ENCODE measurements at regions not wholly inside any gene's neighbourhood (a gene's known extent, or its start where the extent isn't known, plus 50 kb on each side); places are given as distances from the start of the nearest gene placed in this dataset.

- H3K9me3 Mint-ChIP-seq: no peaks in the 10 kb centered on the region; a peak in 1 of 5 replicates
- H2BK5ac ChIP-seq (ENCODE audit: insufficient read length, low read length): no peak overlapping the region
- no peak overlapping the region for H3T11ph ChIP-seq (ENCODE audit: low read length)
- no peak overlapping the region for H4K8ac ChIP-seq (replicated peaks; ENCODE audit: insufficient read length, low read depth, low read length)
- H3K56ac ChIP-seq (ENCODE audit: insufficient read length, low read depth, low read length): no peak overlapping the region
- H3K4ac ChIP-seq (ENCODE audit: low read depth, low read length): no peak overlapping the region
- H2BK20ac ChIP-seq (ENCODE audit: low read depth, low read length, poor library complexity, severe bottlenecking): no peak overlapping the region
- no peak overlapping the region for H2BK15ac ChIP-seq (ENCODE audit: low read depth, low read length)
- no peaks in the 10 kb centered on the region for H3K79me2 ChIP-seq (ENCODE audit: insufficient read depth, low read length)
- no peak overlapping the region for H3K27ac Mint-ChIP-seq
- no peaks in the 10 kb centered on the region for H3K79me1 ChIP-seq (ENCODE audit: insufficient read depth, low read depth, low read length, poor library complexity, severe bottlenecking)
- H2AK5ac ChIP-seq (ENCODE audit: insufficient read length, low read length): no peak overlapping the region
- peaks cover 5% of the 10 kb centered on the region for H3K4me1 ChIP-seq (ENCODE audit: insufficient read depth, low read length)
- no peak overlapping the region for H2AFZ ChIP-seq (ENCODE audit: low read length)
- no peak overlapping the region for H4K91ac ChIP-seq (ENCODE audit: insufficient read length, low read depth, low read length)
- H3K4me1 Mint-ChIP-seq: peaks cover 12 to 18% of the 10 kb centered on the region in 2 experiments
- no peak overlapping the region for H3K23ac ChIP-seq (ENCODE audit: insufficient read length, low read depth, low read length)
- DNase-seq: no peak
- no peak overlapping the region; the same call in 1 of the 2 replicates for H3K14ac ChIP-seq (ENCODE audit: insufficient read depth, low read length)
- H3K4me3 Mint-ChIP-seq: no peak overlapping the region
- H3K9ac ChIP-seq (ENCODE audit: extremely low read depth, insufficient read length, low read length): no peak overlapping the region
- WGBS (ENCODE audit: extremely low coverage, insufficient read length, low lambda C conversion rate): no CpG with 5 or more reads among the region's 4 CpGs
- no peak overlapping the region for H2BK12ac ChIP-seq (ENCODE audit: insufficient read length, low read depth, low read length)
- no peaks in the 10 kb centered on the region for H3K36me3 Mint-ChIP-seq (ENCODE audit: insufficient read depth in 1 of 3, low read depth in 3 of 3)
- no peak overlapping the region for H4K5ac ChIP-seq (ENCODE audit: insufficient read length, low read depth, low read length)
- no peak overlapping the region for H2BK120ac ChIP-seq (ENCODE audit: low read depth, low read length, poor library complexity, severe bottlenecking)
- H3K27me3 ChIP-seq (ENCODE audit: insufficient read depth, low read length): peaks cover 8% of the 10 kb centered on the region; the same call in 1 of the 2 replicates
- peaks cover 71% of the 10 kb centered on the region for H3K27me3 Mint-ChIP-seq (ENCODE audit: low read depth)
- no peak overlapping the region for H3K27ac ChIP-seq (ENCODE audit: insufficient read length, low read depth, low read length)
- no peaks in the 10 kb centered on the region for H4K20me1 ChIP-seq (ENCODE audit: control insufficient read depth, insufficient read depth, insufficient read length)
- no peaks in the 10 kb centered on the region for H3K9me3 ChIP-seq (ENCODE audit: control insufficient read depth, low read depth, low read length)
- H3K4me2 ChIP-seq (ENCODE audit: insufficient read depth, insufficient read length, low read length): no peak overlapping the region
- H3K18ac ChIP-seq (ENCODE audit: insufficient read length, low read depth, low read length): no peak overlapping the region
- no peak for TF ChIP-seq CTCF (conservative IDR thresholded peaks at IDR 0.05)
- H3K23me2 ChIP-seq (ENCODE audit: insufficient read length, low read depth, low read length, poor library complexity, severe bottlenecking): no peaks in the 10 kb centered on the region
Measured at GRCh38 chr10:61845950-61846268, 55.6 kb upstream of the ARID5B start.
